HG03103 (cell line): ENCODE measurements at regions not wholly inside any gene's neighbourhood (a gene's known extent, or its start where the extent isn't known, plus 50 kb on each side); places are given as distances from the start of the nearest gene placed in this dataset.
A peak's percentile ranks its signal among the peaks of the same experiment; 100 is the strongest.
"Not testable (repeated sequence)": the region's sequence is repeated elsewhere in the genome, so short reads cannot be mapped to it uniquely, and the experiment has no call there.

Source experiments
- ATAC-seq: cut with Tn5 transposase; IDR thresholded peaks from one replicate; pipeline ENCODE4 v1.9.1; 2021; ENCODE audit warnings: low read depth; ENCODE audit not compliant: unreplicated experiment

- ATAC-seq, result peak; percentile 98
These were observed 390.4 kb upstream of the LMCD1 start for GRCh38 chr3:8110966-8111798.

- ATAC-seq, result no peak
These were observed 389.0 kb upstream of the LMCD1 start for GRCh38 chr3:8112587-8112986.

- ATAC-seq, result no peak
These were observed 388.0 kb upstream of the LMCD1 start for GRCh38 chr3:8113626-8114025.

GRCh38 chr3:8128686-8129085, 372.9 kb upstream of the LMCD1 start:
- no peak for ATAC-seq

- ATAC-seq, result no peak
These were observed 365.1 kb upstream of the LMCD1 start for GRCh38 chr3:8136553-8136952.

GRCh38 chr3:8143186-8143585, 358.4 kb upstream of the LMCD1 start:
- ATAC-seq, result no peak

- no peak for ATAC-seq
These were observed 356.0 kb upstream of the LMCD1 start for GRCh38 chr3:8145661-8146060.

GRCh38 chr3:8147711-8148110, 353.9 kb upstream of the LMCD1 start:
- no peak for ATAC-seq

GRCh38 chr3:8152821-8153418, 348.7 kb upstream of the LMCD1 start:
- no peak for ATAC-seq

- no peak for ATAC-seq
These were observed 347.8 kb upstream of the LMCD1 start for GRCh38 chr3:8153800-8154199.

- ATAC-seq, result no peak
These were observed 347.0 kb upstream of the LMCD1 start for GRCh38 chr3:8154617-8155016.

- ATAC-seq, result no peak
These were observed 345.5 kb upstream of the LMCD1 start for GRCh38 chr3:8156138-8156537.

GRCh38 chr3:8156831-8157230, 344.8 kb upstream of the LMCD1 start:
- no peak for ATAC-seq

GRCh38 chr3:8157640-8158039, 344.0 kb upstream of the LMCD1 start:
- no peak for ATAC-seq

- no peak for ATAC-seq
These were observed 337.5 kb upstream of the LMCD1 start for GRCh38 chr3:8164145-8164544.

- ATAC-seq, result no peak
These were observed 335.6 kb upstream of the LMCD1 start for GRCh38 chr3:8166014-8166413.

GRCh38 chr3:8170971-8171508, 330.6 kb upstream of the LMCD1 start:
- ATAC-seq, result no peak

- no peak for ATAC-seq
These were observed 327.7 kb upstream of the LMCD1 start for GRCh38 chr3:8173892-8174291.

- ATAC-seq, result not testable (repeated sequence)
These were observed 324.7 kb upstream of the LMCD1 start for GRCh38 chr3:8176759-8177483.

GRCh38 chr3:8178516-8178915, 323.1 kb upstream of the LMCD1 start:
- not testable (repeated sequence) for ATAC-seq

- ATAC-seq, result no peak
These were observed 318.7 kb upstream of the LMCD1 start for GRCh38 chr3:8182904-8183303.
